Glomerular endothelial cell (primary cell): ENCODE measurements at regions not wholly inside any gene's neighbourhood (a gene's known extent, or its start where the extent isn't known, plus 50 kb on each side); places are given as distances from the start of the nearest gene placed in this dataset.
"Not testable (repeated sequence)": the region's sequence is repeated elsewhere in the genome, so short reads cannot be mapped to it uniquely, and the experiment has no call there.

Source experiments
- DNase-seq: peaks from one replicate; pipeline ENCODE4 v3.0.0-alpha.2; 2011; ENCODE audit warnings: low read depth, low spot score; ENCODE audit errors: extremely low read depth

DNA sequence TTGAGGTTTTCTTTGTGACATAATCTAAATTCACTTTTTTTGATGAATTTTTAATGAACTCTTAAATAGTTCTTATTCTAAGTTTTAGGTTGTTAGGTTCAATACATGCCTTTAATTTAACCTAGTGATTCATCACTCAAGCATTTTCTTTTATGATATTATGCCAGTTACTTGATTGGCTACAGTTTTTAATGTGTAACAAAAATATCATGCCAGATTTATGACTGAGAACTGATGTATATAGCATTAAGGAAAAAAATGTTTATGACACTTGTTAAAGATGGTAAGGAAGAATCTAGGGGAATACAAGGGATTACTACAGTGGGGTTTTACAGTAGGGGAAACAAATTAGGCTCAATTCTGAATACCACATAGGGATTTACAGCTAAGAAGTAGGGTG, 103.1 kb downstream of the VGLL3 start:
- DNase-seq: no peak

DNA sequence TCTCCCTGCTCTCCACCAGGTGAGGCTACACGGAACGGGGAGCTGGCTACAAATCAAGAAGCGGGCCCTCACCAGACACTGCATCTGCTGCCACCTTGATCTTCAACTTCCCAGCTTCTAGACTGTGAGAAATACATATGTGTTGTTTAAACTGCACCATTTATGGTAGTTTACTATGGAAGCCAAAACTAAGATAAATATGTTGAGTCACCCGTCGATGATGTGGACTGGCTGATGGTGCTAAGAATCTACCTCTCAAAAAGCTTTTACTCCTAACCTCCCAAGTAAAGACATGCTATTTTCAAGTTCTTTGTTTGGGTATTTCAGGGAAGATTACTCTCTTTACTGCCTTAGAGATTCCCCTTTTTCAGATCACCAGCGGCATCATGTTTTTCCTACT, 110.9 kb downstream of the VGLL3 start:
- no peak for DNase-seq

DNA sequence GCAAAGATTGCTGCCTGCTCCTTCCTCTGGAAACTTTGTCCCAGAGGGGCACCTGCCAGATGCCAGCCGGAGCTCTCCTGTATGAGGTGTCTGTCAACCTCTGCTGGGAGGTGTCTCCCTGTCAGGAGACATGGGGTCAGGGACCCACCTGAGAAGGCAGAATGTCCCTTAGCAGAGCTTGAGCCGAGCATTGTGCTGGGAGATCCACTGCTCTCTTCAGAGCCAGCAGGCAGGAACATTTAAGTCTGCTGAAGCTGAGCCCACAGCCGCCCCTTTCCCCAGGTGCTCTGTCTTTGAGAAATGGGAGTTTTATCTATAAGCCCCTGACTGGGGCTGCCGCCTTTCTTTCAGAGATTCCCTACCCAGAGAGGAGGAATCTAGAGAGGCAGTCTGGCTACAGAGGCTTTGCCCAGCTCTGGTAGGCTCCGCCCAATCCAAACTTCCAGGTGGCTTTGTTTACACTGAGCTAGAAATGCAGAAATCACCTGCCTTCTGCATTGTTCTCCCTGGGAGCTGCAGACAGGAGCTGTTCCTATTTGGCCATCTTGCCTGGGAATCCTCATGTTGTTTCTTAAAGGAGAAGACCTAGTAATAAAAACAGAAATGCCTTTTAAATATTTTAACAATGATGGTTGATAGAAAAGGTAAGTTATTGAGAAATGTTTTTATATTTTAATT, 114.3 kb downstream of the VGLL3 start:
- not testable (repeated sequence) for DNase-seq

DNA sequence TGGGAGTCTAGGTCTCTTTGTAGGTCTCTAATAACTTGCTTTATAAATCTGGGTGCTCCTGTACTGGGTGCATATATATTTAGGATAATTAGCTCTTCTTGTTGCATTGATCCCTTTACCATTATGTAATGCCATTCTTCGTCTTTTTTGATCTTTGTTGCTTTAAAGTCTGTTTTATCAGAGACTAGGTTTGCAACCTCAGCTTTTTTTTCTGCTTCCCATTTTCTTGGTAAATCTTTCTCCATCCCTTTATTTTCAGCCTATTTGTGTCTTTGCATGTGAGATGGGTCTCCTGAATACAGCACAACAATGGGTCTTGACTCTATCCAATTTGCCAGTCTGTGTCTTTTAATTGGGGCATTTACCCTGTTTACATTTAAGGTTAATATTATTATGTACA, 116.2 kb downstream of the VGLL3 start:
- DNase-seq: not testable (repeated sequence)

DNA sequence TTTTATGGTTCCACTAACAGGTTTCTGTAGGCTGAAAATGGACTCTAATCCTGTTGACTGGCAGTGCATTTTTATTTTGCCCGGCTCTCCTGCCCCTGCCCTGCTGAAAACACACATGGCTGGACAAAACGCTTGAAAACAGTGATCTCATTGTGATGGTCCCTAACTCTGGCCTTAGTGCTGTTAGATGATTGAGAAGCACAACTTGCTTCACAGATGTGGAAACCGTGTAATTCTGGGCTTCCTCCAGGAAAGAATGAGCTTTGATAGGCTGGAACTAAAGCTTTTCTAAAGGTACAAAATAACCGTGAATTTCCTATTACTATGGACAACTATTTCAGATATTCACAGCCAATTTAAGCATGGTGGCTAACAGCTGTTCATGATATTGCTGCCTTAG, 121.4 kb downstream of the VGLL3 start:
- no peak for DNase-seq

DNA sequence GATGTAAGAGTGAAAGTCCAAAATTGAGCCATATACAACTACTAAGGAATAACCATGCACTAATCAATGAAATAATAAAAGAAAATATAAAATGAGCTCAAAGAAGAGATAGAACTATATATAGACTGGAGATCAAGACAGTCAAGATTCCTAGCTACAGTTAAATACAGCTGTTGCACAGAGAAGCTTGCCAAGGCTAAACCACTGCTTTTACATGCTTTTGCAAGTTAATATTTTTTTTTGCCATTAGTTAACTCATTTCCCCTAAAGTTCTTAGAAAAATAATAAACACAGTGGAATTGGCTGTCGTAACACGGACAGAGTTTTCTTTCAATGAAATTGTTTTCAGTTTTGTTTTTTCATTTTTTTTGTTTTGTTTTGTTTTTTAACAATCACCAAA, 123.0 kb downstream of the VGLL3 start:
- DNase-seq: no peak

DNA sequence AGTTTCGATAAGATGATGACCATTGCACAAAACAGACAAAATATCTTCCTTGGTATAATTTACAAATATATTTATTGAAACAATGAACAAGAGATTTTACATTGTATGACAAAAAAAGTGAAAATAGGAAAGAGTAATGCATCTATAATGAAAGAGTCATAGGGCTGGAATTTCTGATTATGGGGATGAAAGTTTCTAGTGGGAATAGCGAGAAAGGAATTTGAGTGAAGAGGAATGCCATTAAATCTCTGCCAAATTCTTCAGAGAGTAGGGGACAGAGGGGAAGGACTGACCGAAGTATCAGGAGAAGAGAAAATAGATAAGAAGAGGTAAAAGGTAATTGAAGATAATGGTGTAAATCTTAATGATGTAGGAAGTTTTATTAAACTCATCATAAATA, 125.4 kb downstream of the VGLL3 start:
- no peak for DNase-seq

DNA sequence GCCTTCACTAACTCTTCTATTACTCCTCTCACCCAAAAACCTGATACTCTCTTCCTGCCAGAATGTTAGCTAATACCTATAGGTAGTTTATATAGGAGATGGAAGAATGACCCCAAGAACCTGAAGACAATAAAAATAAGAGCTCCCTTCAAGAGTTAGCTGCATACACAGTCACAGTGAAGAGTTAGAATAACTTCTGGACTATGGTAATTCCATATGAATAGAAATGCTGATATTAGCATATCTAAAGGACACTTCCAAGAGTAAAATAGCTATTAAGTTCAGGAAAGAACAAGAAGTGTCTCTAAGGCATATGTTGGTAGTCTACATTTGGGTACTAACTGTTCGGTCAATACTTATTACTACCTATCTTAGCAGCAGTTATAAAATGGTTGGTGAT, 134.2 kb downstream of the VGLL3 start:
- no peak for DNase-seq

DNA sequence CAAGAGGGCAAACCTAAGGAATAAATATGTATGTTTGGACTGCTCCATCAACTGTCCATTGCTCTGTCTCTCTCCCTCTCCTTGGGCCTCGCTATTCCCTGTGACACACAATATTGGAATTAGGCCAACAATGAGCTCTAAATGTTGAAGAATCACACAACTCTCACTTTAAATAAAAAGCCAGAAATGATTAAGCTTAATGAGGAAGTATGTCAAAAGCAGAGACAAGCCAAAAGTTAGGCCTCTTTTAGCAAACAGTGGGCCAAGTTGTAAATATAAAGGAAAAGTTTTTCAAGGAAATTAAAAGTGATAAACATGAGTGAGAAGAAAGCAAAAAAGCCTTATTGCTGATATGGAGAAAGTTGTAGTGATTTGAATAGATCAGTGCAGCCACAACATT, 141.0 kb downstream of the VGLL3 start:
- DNase-seq: no peak

DNA sequence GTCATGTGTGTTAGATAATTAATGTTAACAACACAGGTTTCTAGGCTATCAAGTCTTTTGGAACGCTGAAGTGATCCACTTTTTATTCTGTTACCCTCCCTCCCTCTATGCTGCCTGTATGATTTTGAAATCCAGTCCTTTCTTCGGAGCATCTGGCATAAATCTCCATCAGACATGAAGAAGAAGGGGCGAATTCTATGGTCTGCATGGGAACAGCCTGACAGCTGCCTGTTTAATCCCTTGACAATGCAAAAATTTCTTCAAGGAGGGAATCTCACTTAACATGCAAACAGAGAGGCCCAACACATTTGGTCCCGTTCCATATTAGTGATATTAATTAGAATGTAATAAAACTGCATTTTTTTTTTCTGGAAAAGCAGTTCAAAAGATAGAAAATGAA, 145.2 kb downstream of the VGLL3 start:
- no peak for DNase-seq

DNA sequence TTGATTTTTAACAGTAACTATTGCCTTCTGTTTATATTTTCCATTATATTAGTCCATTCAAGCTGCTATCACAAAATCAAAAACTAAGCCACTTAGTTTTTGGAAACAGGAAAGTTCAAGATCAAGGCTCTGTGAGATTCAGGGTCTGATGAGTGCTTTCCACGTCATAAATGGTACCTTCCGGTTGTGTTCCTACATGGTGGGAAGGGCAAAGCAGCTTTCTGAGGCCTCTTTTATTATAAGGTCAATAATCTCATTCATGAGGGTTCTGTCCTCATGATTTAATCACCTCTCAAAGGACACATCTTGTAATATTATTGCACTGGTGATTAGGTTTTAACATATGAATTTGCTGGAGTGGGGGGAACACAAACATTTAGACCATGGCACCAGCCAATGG, 152.0 kb downstream of the VGLL3 start:
- DNase-seq: no peak

DNA sequence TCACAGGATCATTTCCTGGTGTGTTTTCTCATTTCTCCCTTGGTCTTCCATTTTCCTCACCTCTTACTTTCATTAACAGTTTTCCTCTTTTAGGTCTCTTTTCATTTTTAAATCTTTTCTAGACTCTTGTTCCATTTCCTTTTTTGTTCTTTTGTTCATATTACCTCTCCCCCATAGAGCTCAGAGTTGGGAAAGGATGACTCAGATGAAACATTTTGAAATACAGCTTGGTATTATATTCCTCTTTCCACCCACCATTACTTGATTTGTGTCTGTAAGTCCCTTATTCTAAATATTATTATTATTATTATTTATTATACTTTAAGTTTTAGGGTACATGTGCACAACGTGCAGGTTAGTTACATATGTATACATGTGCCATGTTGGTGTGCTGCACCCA, 153.1 kb downstream of the VGLL3 start:
- DNase-seq: no peak

DNA sequence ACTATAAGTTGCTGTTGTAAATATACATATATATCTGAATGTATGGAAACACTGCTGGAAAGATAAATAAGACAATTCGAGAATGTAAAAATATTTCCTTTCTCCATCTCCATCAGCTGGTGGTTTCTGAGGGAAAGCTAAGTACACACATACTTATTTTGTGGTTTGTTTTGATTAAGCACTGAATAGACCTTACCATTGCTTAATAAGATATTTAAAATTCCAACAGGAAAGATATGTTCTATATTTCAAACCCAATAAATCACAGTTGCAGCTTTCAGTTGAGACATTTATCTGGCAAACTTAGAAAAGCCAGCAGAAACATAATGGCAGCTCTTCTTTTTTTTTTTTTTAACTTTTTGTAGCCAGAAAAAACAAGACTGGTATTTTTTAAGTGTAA, 160.4 kb downstream of the VGLL3 start:
- DNase-seq: no peak

DNA sequence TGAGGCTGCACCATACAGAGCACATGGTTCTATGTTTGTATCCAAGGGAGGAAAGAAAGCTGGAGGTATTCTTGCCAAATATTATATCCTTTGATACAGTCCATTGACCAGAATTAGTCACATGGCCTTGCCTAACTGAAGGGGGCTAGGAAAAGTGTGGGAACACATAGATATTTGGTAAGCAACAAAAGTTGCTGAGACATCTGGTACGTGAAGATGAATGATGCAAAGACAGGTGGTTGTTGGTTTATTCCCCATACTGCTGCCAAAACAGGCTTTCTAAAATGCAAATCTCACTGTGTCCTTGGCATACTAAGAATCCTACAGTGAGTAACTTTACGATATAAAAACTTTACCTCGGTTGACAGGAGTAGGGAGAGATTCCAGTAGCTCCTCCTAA, 162.2 kb downstream of the VGLL3 start:
- DNase-seq: no peak

DNA sequence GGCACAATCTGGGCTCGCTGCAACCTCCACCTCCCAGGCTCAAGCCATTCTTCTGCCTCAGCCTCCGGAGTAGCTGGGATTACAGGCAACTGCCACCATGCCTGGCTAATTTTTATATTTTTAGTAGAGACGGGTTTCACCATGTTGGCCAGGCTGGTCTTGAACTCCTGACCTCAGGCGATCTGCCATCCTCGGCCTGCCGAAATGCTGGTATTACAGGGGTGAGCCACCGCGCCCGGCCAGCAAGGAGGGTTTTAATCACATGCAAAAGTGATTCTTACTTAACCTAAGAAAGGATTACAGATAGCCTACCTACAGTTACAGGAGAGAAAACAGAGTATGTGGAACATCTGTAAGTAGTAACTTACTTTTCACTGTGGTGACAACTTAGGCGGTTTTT, 163.4 kb downstream of the VGLL3 start:
- not testable (repeated sequence) for DNase-seq

DNA sequence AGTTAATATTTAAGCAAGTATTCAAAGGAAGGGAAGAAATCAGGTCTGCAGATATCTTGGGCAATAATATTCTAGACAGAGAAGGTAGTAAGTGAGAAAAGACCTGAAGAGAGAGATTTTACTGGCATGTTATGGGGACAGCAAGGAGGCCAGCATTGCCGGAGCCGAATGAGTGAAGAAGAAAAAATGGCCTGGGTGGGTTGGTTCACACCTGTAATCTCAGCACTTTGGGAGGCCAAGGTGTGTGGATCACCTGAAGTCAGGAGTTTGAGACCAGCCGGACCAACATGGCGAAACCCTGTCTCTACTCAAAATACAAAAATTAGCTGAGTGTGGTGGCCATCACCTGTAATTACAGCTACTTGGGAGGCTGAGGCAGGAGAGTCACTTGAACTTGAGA, 164.7 kb downstream of the VGLL3 start:
- DNase-seq: no peak

DNA sequence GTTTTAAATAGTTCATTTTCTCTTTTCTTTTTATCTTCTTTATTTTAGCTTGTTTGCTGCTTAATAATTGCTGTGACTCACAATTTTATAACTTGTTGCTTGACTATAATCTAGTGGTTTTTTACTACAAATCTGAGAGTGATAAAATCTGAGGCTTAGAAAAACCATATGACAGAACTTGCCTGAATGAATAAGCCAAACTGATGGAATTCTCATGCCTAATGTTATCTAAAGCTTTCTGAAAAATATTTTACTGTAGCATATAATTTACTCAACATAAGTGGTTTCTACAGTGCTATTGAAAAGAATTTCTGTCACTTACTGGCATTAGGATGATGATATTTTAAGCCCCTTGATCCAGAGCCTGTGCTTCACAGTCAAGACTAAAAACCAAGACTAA, 175.1 kb downstream of the VGLL3 start:
- DNase-seq: no peak

DNA sequence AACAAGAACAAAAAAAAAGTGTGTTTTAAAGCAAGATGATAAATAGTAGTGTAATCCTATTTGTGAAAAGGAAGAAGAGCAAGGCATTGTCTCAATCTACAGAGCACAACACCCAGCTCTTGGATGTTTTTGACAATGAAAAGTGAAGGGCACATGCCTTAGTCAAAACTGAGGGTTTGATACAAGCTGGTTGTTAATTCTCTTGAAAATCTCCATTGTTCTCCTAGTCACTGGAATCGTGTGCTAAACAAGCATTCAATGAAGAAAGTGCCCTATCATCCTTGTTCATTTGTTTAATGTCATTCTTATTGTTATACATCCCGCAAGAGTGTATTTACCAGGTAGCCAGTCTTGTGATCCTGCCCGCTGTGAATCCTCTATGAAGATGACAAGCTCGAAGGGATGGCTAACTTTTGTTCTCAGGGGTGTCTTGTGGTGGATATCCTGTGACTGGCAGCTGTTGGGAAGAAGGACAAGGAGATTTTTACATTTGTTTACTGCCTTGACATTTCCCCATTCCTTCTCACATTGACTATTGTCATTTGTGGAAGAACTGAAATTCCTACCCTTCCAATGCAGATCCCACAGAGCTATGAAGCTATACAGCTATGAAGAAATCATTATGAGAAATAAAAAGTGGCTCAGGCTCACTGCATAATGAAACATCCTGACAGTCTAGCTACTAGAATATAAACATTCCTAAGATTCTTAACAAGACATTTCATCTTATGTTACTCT, 175.9 kb downstream of the VGLL3 start:
- DNase-seq: no peak

DNA sequence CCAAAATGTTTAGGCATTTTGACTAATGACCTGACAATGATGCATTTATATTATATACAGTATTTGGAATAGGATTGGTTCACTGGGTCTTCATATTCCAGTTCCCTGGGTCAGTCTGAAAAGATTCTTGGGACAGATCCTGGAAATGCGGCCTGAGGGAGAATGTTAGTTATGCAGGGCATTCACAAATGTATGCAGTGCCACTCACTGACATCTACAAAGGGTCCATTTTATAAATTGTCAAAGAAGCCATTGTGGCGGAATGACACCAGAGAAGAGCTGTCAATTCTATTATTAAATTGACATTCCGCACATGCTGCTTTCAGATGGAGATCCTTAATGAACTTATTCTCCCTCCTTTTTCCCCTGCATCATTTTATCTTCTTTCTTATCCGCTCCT, 176.6 kb downstream of the VGLL3 start:
- DNase-seq: no peak

DNA sequence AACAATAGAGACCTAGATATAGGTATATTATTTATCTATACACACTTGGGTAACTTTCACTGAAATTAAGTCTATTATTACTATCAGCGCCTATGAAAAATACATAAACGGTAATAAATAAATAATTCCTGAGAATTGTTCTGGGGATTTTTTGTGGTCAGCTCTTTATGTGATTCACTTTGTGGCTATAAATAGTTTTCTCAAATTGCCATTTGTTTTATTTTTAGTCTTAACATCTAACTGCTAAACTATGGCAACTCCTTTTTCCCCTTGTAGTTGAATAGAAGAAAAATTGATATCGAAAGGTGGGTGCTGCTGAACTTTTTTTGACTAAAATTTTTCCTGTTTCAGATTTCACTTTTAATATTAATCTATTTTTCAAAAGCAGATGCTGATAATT, 189.0 kb downstream of the VGLL3 start:
- DNase-seq: no peak

DNA sequence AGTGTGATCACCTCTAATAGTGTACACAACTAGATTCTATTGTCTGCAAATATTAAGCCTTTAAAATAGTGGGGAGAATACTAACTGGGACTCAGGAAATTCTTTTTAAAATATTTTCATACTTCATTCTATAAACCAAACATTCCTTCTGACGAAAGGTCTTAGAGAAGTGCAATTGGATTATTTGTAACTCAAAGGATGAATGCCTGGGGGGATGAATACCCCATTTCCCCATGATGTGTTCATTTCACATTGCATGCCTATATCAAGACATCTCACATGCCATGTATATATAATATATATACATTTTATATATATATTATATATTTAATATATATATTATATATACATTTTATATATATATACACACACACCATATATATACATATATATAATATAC, 189.9 kb downstream of the VGLL3 start:
- DNase-seq: no peak

DNA sequence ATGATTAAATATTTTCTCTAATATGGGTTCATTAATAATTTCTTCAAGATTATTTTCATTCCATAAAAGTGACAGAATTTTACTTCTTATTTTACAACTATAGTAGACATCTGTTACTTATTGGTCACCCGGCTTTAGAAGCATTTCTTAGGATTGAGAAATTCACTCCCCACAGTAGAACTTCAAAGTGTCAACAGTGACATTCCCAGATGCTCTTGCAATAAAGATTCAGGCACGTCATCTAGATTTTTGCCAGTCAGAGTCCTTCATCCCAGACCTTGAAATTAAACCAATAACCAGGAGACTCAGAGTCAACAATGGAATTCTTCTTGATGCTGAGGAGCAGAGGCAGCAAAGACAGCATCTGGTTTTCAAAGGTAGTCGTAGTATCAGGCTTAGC, 190.8 kb downstream of the VGLL3 start:
- no peak for DNase-seq

DNA sequence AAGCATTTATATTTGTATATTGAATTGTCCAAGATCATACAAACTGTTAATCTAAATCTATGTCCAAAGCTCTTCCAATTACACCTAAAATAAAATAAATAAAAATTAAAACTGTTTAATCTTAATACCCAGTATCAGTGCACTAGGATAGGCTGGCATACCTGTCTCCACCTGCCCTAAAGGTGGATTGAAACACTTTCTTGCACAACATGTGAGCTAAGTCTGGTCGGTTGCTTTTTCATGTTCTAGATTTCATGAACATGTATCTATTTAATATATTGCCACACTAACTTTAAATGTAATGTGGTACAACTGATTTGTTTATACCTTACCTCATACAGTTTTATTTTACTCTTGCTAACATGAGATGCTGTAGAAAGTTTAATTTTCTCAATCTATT, 193.0 kb downstream of the VGLL3 start:
- no peak for DNase-seq
